Activated naive CD4-positive, alpha-beta T cell treated with anti-CD3 and anti-CD28 coated beads for 36 hours (primary cell): ENCODE measurements at regions not wholly inside any gene's neighbourhood (a gene's known extent, or its start where the extent isn't known, plus 50 kb on each side); places are given as distances from the start of the nearest gene placed in this dataset.

Experiments
- CTCF ChIA-PET: fragments of 350-600 bp; sonication (Branson Sonifier 250); formaldehyde crosslinking; loops from one replicate; lab custom pipeline; 2021; ENCODE audit warnings: antibody characterized with exemption; lab: Charles Lee
- DNase-seq: peaks from one replicate; pipeline ENCODE4 v3.0.0-alpha.2; 2020
- H3K27ac Mint-ChIP-seq: one replicate; pipeline ENCODE4 v1.8.0; 2021; ENCODE audit warnings: mild to moderate bottlenecking, mixed read lengths
- H3K27me3 Mint-ChIP-seq: one replicate; pipeline ENCODE4 v1.8.0; 2021; ENCODE audit warnings: low read depth, mixed read lengths
- H3K36me3 Mint-ChIP-seq: one replicate; pipeline ENCODE4 v1.8.0; 2021; ENCODE audit warnings: low read depth, mixed read lengths
- H3K4me1 Mint-ChIP-seq: one replicate; pipeline ENCODE4 v1.8.0; 2021; ENCODE audit warnings: low read depth, mixed read lengths
- H3K4me3 Mint-ChIP-seq: one replicate; pipeline ENCODE4 v1.8.0; 2021; ENCODE audit warnings: mild to moderate bottlenecking, moderate library complexity, mixed read lengths
- H3K9me3 Mint-ChIP-seq: one replicate; pipeline ENCODE4 v1.8.0; 2021; ENCODE audit warnings: mixed read lengths
- intact Hi-C: fragments of 100-400 bp; cut with micrococcal nuclease; formaldehyde crosslinking; loops from one replicate; pipeline ENCODE4 v1.15.1; 2023

DNA sequence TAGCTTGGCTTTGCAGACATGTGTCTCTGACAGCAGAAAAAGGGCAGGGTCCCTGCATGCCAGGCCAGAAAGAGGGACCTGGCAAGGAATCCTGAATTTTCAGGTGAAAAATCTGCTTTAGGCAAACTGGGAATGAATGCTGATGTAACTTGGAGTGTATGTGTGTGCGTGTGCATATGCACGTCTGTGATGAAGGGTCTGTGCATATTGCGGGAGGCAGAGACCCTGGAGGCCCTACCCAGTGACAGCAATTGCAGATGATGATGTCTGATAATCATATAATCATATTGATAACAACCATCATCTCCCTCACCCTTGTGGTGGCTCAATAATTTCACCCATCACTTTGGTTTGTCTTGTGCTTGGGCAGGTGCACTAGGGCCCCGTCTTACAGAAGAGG is 80.7 kb upstream of the SDK2 start:
- H3K27me3 Mint-ChIP-seq, result no peaks in the 10 kb centered on the region
- intact Hi-C loops, result loop anchor here (5.0 kb wide), 2 partner anchors 102 to 177 kb away; no protein-coding TSS in a partner anchor
- no peak for DNase-seq
- H3K4me3 Mint-ChIP-seq, result no peak overlapping the region
- CTCF ChIA-PET, result no interaction called here
- H3K9me3 Mint-ChIP-seq, result no peaks in the 10 kb centered on the region
- H3K36me3 Mint-ChIP-seq, result no peaks in the 10 kb centered on the region
- peaks cover 36% of the 10 kb centered on the region for H3K4me1 Mint-ChIP-seq
- no peak overlapping the region for H3K27ac Mint-ChIP-seq

DNA sequence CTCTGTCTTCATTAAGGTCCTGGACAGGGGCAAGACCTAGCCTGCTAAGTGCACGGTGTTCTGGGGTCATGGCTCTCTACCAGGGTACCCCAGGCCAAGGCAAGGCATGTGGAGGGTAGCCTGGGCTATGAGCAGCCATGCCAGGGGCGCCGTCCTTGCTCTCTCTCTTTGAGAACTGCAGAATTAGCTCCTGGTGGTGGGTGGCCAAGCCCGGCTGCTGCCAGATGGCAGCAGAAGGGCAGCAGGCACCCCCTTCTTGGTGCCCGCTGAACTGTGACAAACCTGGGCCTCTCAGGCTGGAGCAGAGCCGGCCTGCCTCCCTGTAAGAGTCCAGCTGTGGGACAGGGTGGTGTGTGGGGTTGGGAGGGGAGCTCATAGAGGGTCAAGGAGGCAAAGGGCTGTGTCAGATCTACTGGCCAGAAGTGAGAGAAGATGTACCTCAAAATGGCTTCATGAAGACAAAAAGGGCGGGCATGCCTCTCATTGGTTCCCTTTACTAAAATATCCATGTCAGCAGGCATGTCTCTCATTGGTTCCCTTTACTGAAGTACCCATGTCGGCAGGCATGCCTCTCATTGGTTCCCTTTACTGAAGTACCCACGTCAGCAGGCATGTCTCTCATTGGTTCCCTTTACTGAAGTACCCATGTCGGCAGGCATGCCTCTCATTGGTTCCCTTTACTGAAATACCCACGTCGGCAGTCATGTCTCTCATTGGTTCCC is 81.7 kb upstream of the SDK2 start:
- Mint-ChIP-seq H3K4me1 (peaks cover 27% of the 10 kb centered on the region), H3K9me3 (peaks cover 1% of the 10 kb centered on the region), H3K36me3 (no peaks in the 10 kb centered on the region), H3K27ac (no peak overlapping the region), H3K27me3 (no peaks in the 10 kb centered on the region), H3K4me3 (no peak overlapping the region)
- CTCF ChIA-PET, result no interaction called here
- no peak for DNase-seq
- intact Hi-C loops, result no loop called here

DNA sequence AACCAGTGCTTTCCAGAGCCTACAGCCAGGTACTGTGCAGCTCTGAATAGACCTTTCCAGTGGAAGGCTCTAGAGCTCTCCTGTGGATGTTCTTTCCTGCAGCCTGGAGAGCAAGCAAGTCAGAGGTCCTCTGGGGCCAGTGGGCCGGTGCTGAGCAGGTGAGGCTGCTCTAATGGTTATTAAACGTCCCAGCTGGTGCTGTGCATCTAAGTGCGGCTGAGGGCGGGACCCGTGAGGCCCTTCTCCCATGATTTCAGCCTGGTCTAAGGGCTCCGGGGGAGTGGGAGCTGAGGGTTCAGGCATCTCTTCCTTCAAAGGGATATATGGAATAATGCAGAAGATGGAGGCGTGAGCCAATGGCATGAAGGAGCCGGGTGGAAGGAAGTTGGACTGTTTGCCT is 83.7 kb upstream of the SDK2 start:
- intact Hi-C loops, result no loop called here
- DNase-seq, result no peak
- Mint-ChIP-seq H3K4me1 (peaks cover 13% of the 10 kb centered on the region), H3K36me3 (peaks cover under 1% of the 10 kb centered on the region), H3K9me3 (peaks cover 10% of the 10 kb centered on the region), H3K27ac (no peak overlapping the region), H3K4me3 (no peak overlapping the region), H3K27me3 (no peaks in the 10 kb centered on the region)
- CTCF ChIA-PET, result no interaction called here

GRCh38 chr17:73729101-73729500 is 84.9 kb upstream of the SDK2 start:
- Mint-ChIP-seq H3K4me1 (peaks cover 6% of the 10 kb centered on the region), H3K4me3 (no peak overlapping the region), H3K27ac (no peak overlapping the region), H3K36me3 (peaks cover 2% of the 10 kb centered on the region), H3K27me3 (no peaks in the 10 kb centered on the region), H3K9me3 (peaks cover 10% of the 10 kb centered on the region)
- CTCF ChIA-PET, result no interaction called here
- no peak for DNase-seq
- intact Hi-C loops, result no loop called here

DNA sequence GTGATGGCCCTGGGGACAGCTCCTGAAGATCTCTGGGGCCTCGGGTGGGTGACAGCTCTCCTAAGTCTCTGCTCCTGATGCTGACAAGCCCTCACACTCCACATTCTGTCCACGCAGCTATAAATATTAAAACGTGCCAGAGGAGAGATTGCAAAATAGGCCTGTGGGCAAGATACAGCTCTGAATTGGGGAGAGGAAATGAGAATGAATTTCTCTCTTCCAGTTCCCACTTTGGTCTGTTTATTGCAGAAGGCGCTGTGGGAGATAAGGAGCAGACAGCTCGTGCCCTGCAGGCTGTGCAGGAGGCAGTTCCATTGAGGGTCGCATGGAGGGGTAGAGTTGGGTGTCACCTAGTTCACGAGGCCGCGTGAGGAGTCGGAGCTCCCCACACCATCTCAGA is 87.5 kb upstream of the SDK2 start:
- H3K4me3 Mint-ChIP-seq, result no peak overlapping the region
- H3K27ac Mint-ChIP-seq, result no peak overlapping the region
- CTCF ChIA-PET, result interaction anchor here (1.2 kb wide), 1 partner anchor 10 kb away, joined by 3 read pairs; no protein-coding TSS in a partner anchor
- DNase-seq, result no peak
- H3K27me3 Mint-ChIP-seq, result no peaks in the 10 kb centered on the region
- peaks cover 10% of the 10 kb centered on the region for H3K9me3 Mint-ChIP-seq
- H3K36me3 Mint-ChIP-seq, result peaks cover 2% of the 10 kb centered on the region
- peaks cover 2% of the 10 kb centered on the region for H3K4me1 Mint-ChIP-seq
- intact Hi-C loops, result no loop called here

- Mint-ChIP-seq H3K27ac (no peak overlapping the region), H3K27me3 (no peaks in the 10 kb centered on the region), H3K4me3 (no peak overlapping the region), H3K4me1 (peaks cover 2% of the 10 kb centered on the region), H3K9me3 (peaks cover 10% of the 10 kb centered on the region), H3K36me3 (peaks cover 2% of the 10 kb centered on the region)
- CTCF ChIA-PET, result no interaction called here
- DNase-seq, result no peak
- intact Hi-C loops, result no loop called here
These were observed 89.3 kb upstream of the SDK2 start for GRCh38 chr17:73733517-73733916.

- intact Hi-C loops, result no loop called here
- Mint-ChIP-seq H3K36me3 (peaks cover 2% of the 10 kb centered on the region), H3K4me3 (no peak overlapping the region), H3K27me3 (no peaks in the 10 kb centered on the region), H3K27ac (no peak overlapping the region), H3K4me1 (peaks cover 4% of the 10 kb centered on the region), H3K9me3 (peaks cover 10% of the 10 kb centered on the region)
- CTCF ChIA-PET, result no interaction called here
- DNase-seq, result no peak
These were observed 91.0 kb upstream of the SDK2 start for GRCh38 chr17:73735245-73735644.

DNA sequence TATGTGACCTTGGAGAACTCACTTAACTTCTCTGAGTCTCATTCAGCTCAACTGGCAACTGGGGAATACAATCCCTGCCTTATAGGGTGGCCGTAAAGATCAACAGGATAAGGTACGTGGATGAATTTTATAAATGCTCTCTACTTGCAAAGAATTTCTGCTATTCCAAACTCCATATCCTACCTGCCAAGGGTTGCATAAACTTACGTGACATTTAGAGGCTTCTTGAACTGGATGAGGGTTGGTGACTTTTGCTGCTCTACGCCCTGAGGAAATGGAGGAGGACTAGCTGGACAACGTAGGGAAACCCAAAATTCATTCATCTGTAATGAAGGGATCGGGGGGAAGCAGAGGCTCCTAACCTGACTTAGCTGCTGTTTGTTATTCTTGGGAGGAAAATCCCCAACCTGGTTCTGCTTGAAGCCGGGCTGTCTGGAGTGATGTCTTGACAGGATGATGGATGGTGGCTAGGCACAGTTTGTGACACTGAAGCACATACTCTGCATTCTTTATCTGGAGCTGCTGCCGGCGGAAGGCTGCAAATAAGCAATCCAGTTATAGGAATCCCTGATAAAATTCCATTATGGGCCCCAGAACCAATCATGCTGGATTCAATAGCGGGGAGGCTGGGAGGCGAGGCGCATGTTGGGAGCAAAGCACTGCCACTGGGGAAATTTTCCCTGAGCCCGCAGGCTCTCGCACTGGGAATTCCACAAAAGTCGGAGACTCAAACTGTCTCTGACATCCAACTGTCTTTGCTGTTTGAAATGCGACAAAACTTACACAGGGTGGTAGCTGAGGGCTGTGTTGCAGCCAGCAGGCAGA is 94.7 kb upstream of the SDK2 start:
- no peak overlapping the region for H3K27ac Mint-ChIP-seq
- no peaks in the 10 kb centered on the region for H3K9me3 Mint-ChIP-seq
- H3K4me1 Mint-ChIP-seq, result peaks cover 7% of the 10 kb centered on the region
- intact Hi-C loops, result no loop called here
- H3K4me3 Mint-ChIP-seq, result no peak overlapping the region
- no peaks in the 10 kb centered on the region for H3K27me3 Mint-ChIP-seq
- CTCF ChIA-PET, result interaction anchor here (1.0 kb wide), 1 partner anchor 28 kb away, joined by 4 read pairs; no protein-coding TSS in a partner anchor
- no peaks in the 10 kb centered on the region for H3K36me3 Mint-ChIP-seq
- no peak for DNase-seq

DNA sequence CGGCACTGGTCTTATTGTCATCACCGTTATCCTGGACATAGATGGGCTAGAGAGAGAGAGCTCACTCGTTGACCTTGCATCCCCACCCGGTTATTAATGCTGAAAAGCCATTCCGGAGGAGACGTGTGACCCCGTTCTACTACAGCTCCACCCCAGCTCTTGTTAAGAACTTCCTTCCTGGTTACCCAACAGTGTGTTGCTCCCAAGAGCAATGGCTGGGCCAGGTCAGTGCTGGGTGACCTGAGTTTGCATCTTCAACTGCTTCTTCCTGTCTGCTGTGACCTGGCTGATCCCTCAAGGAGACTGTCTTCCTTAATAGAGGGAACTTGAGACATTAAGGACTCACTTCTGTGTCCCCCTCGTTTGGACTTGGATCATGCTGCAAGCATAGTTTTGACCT is 96.1 kb upstream of the SDK2 start:
- intact Hi-C loops, result no loop called here
- Mint-ChIP-seq H3K4me1 (peaks cover 7% of the 10 kb centered on the region), H3K27ac (no peak overlapping the region), H3K27me3 (no peaks in the 10 kb centered on the region), H3K4me3 (no peak overlapping the region), H3K36me3 (no peaks in the 10 kb centered on the region), H3K9me3 (no peaks in the 10 kb centered on the region)
- CTCF ChIA-PET, result no interaction called here
- DNase-seq, result no peak

- no peaks in the 10 kb centered on the region for H3K9me3 Mint-ChIP-seq
- H3K4me1 Mint-ChIP-seq, result peaks cover 6% of the 10 kb centered on the region
- intact Hi-C loops, result no loop called here
- no peak overlapping the region for H3K4me3 Mint-ChIP-seq
- DNase-seq, result no peak
- H3K36me3 Mint-ChIP-seq, result no peaks in the 10 kb centered on the region
- no peaks in the 10 kb centered on the region for H3K27me3 Mint-ChIP-seq
- CTCF ChIA-PET, result no interaction called here
- no peak overlapping the region for H3K27ac Mint-ChIP-seq
These were observed 98.7 kb upstream of the SDK2 start for GRCh38 chr17:73742948-73743381.

DNA sequence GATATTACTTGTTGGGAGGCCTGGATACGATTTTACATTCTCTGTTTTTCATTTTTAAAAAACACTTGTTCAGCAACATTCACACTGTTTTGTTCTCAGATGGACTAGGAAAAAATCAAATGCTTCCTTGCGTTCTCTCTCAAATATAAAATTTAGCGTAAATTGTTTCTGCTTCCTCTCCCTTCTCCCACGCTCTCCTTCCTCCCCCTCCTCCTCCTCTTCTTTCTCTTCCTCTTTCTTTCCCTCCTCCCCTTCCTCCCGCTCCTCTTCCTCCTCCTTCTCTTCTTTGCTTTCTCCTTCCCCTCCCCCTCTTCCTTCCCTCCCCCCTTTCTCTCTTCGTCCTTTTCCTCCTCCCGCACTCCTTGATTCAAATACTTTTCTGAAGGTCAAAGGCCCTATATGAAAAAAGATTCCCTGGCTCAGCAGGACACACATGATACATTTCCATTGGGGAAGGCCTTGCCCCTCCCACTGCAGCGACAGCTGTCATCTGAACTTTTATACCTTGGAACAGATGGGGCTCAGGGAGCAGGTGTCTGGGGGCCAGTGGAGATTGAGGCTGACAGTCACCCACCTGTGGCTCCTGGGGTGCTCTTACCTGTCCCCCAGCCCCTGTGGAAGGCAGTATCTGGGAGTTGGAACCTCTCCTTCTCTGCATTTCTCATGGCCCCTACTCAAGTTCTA is 99.4 kb upstream of the SDK2 start:
- no peaks in the 10 kb centered on the region for H3K36me3 Mint-ChIP-seq
- no peaks in the 10 kb centered on the region for H3K9me3 Mint-ChIP-seq
- H3K4me1 Mint-ChIP-seq, result peaks cover 6% of the 10 kb centered on the region
- no peak overlapping the region for H3K27ac Mint-ChIP-seq
- intact Hi-C loops, result no loop called here
- H3K4me3 Mint-ChIP-seq, result no peak overlapping the region
- H3K27me3 Mint-ChIP-seq, result no peaks in the 10 kb centered on the region
- no peak for DNase-seq
- CTCF ChIA-PET, result no interaction called here

GRCh38 chr17:73744411-73744810 is 100.2 kb upstream of the SDK2 start:
- Mint-ChIP-seq H3K4me3 (no peak overlapping the region), H3K9me3 (no peaks in the 10 kb centered on the region), H3K27me3 (no peaks in the 10 kb centered on the region), H3K36me3 (no peaks in the 10 kb centered on the region), H3K27ac (no peak overlapping the region), H3K4me1 (peaks cover 6% of the 10 kb centered on the region)
- intact Hi-C loops, result no loop called here
- CTCF ChIA-PET, result no interaction called here
- DNase-seq, result no peak
